ENCODE measurements at regions not wholly inside any gene's neighbourhood (a gene's known extent, or its start where the extent isn't known, plus 50 kb on each side); places are given as distances from the start of the nearest gene placed in this dataset.
"Not testable (repeated sequence)": the region's sequence is repeated elsewhere in the genome, so short reads cannot be mapped to it uniquely, and the experiment has no call there.

- 69 to 88% methylated on average over 4 to 9 of the region's 9 CpGs for WGBS, 2 donors (ENCODE audit: low coverage in 1 of 2)
- Histone ChIP-seq H3K27me3 (no peaks in the 10 kb centered on the region), H3K4me1 (no peaks in the 10 kb centered on the region), H3K9me3 (peaks cover 0 to 11% (median 0%) of the 10 kb centered on the region in 3 donors), H3K4me3 (no peak overlapping the region), H3K27ac (no peak overlapping the region), H3K36me3 (no peaks in the 10 kb centered on the region)
- no peak for TF ChIP-seq CTCF (IDR thresholded peaks at IDR 0.05)
- TF ChIP-seq EP300 (IDR thresholded peaks at IDR 0.05): no peak
- TF ChIP-seq POLR2A (IDR thresholded peaks at IDR 0.05): no peak
- TF ChIP-seq POLR2AphosphoS5 (IDR thresholded peaks at IDR 0.05): no peak
- ATAC-seq: no peak
Measured at GRCh38 chr6:996271-996852, 303.4 kb upstream of the EXOC2 start.

- TF ChIP-seq EP300 (IDR thresholded peaks at IDR 0.05) (no peak), POLR2AphosphoS5 (IDR thresholded peaks at IDR 0.05) (no peak), POLR2A (IDR thresholded peaks at IDR 0.05) (no peak), CTCF (IDR thresholded peaks at IDR 0.05) (no peak)
- Histone ChIP-seq H3K27ac (no peak overlapping the region), H3K9me3 (peaks cover 0 to 15% (median 0%) of the 10 kb centered on the region in 3 donors), H3K4me3 (no peak overlapping the region), H3K27me3 (no peaks in the 10 kb centered on the region), H3K36me3 (no peaks in the 10 kb centered on the region), H3K4me1 (no peaks in the 10 kb centered on the region)
- ATAC-seq: no peak
Measured at GRCh38 chr6:991192-991591, 298.3 kb upstream of the EXOC2 start.

GRCh38 chr6:984031-984430, 291.1 kb upstream of the EXOC2 start:
- no peaks in the 10 kb centered on the region for H3K36me3 ChIP-seq
- no peaks in the 10 kb centered on the region for H3K9me3 ChIP-seq
- H3K4me1 ChIP-seq: no peaks in the 10 kb centered on the region
- ATAC-seq: no peak
- WGBS, 2 donors (ENCODE audit: low coverage in 1 of 2): 92 to 94% methylated on average over 3 to 4 of the region's 4 CpGs
- TF ChIP-seq POLR2AphosphoS5 (IDR thresholded peaks at IDR 0.05) (no peak), CTCF (IDR thresholded peaks at IDR 0.05) (no peak), POLR2A (IDR thresholded peaks at IDR 0.05) (no peak), EP300 (IDR thresholded peaks at IDR 0.05) (no peak)
- H3K27ac ChIP-seq: no peak overlapping the region
- H3K4me3 ChIP-seq: no peak overlapping the region
- H3K27me3 ChIP-seq: no peaks in the 10 kb centered on the region

- no peak for TF ChIP-seq EP300 (IDR thresholded peaks at IDR 0.05)
- no peak for TF ChIP-seq POLR2A (IDR thresholded peaks at IDR 0.05)
- no peak for TF ChIP-seq POLR2AphosphoS5 (IDR thresholded peaks at IDR 0.05)
- TF ChIP-seq CTCF (IDR thresholded peaks at IDR 0.05): no peak
- Histone ChIP-seq H3K4me3 (no peak overlapping the region), H3K27me3 (no peaks in the 10 kb centered on the region), H3K27ac (no peak overlapping the region), H3K9me3 (peaks cover 0 to 18% (median 0%) of the 10 kb centered on the region in 3 donors), H3K4me1 (no peaks in the 10 kb centered on the region), H3K36me3 (no peaks in the 10 kb centered on the region)
- WGBS, 2 donors (ENCODE audit: low coverage in 1 of 2): 73 to 88% methylated on average over 1 to 3 of the region's 4 CpGs
- ATAC-seq: no peak
Measured at GRCh38 chr6:978937-979685, 286.2 kb upstream of the EXOC2 start.

- H3K36me3 ChIP-seq, H3K27me3 ChIP-seq, ATAC-seq, H3K4me3 ChIP-seq, H3K27ac ChIP-seq, H3K4me1 ChIP-seq: not testable (repeated sequence)
- H3K9me3 ChIP-seq: peaks cover 0 to 18% (median 0%) of the 10 kb centered on the region in 3 donors
Measured at GRCh38 chr6:977226-977625, 284.3 kb upstream of the EXOC2 start.
